ENCODE measurements at regions not wholly inside any gene's neighbourhood (a gene's known extent, or its start where the extent isn't known, plus 50 kb on each side); places are given as distances from the start of the nearest gene placed in this dataset.

DNA sequence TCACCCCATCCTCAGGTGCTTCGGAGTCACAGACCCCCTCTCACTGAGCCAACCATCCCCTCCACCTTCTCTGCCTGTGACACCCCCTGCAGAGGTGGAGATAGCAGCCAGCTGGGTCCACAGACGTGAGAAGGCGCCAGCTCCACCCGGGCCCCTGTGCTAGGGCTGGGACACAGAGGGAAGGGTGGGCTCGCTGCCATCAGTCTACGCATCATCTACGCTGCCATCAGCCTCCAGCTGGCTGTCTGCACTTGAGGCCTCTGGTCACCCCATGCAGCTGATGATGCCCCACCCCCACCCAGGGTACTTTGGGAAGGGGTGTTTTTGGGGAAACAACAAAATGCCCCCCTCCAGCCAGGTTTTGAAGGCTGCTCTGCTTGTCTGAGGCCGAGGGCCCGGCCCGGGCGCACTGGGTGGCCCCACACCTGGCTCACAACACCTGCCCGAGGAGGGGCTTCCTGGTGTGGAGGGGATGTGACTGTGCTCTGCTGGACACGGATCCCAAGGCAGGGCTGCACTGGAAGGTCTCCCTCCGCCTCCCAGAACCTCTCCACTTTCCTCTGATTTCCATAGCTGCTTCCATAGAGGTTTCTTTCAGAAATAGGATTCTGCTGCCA, 163.4 kb upstream of the IQSEC1 start:
- TF ChIP-seq BACH1 (tag; IDR thresholded peaks at IDR 0.05) (no peak), NUFIP1 (IDR thresholded peaks at IDR 0.05; ENCODE audit: partially characterized antibody) (no peak), CBX5 (IDR thresholded peaks at IDR 0.05; ENCODE audit: borderline replicate concordance, low read depth) (no peak), SPI1 (IDR thresholded peaks at IDR 0.05; ENCODE audit: borderline replicate concordance, low read depth, low read length) (no peak), ZNF263 (CRISPR knock-in tag; IDR thresholded peaks at IDR 0.05; ENCODE audit: borderline replicate concordance) (no peak)
- TF ChIP-seq, protein P1, sequence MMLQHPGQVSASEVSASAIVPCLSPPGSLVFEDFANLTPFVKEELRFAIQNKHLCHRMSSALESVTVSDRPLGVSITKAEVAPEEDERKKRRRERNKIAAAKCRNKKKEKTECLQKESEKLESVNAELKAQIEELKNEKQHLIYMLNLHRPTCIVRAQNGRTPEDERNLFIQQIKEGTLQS (IDR thresholded peaks at IDR 0.05) = no peak
- TF ChIP-seq, protein P1 (CRISPR knock-in tag; conservative IDR thresholded peaks at IDR 0.05) = no peak
- TF ChIP-seq, protein P2, sequence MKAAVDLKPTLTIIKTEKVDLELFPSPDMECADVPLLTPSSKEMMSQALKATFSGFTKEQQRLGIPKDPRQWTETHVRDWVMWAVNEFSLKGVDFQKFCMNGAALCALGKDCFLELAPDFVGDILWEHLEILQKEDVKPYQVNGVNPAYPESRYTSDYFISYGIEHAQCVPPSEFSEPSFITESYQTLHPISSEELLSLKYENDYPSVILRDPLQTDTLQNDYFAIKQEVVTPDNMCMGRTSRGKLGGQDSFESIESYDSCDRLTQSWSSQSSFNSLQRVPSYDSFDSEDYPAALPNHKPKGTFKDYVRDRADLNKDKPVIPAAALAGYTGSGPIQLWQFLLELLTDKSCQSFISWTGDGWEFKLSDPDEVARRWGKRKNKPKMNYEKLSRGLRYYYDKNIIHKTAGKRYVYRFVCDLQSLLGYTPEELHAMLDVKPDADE (conservative IDR thresholded peaks at IDR 0.05; ENCODE audit: control insufficient read depth, low read depth, low read length) = no peak

Measured in K562 (cell line).